ENCODE measurements at regions not wholly inside any gene's neighbourhood (a gene's known extent, or its start where the extent isn't known, plus 50 kb on each side); places are given as distances from the start of the nearest gene placed in this dataset.
"Not testable (repeated sequence)": the region's sequence is repeated elsewhere in the genome, so short reads cannot be mapped to it uniquely, and the experiment has no call there.

- H3K4me3 ChIP-seq (ENCODE audit: low read depth in 2 of 2, low read length in 1 of 2); H3K9ac ChIP-seq; H3K36me3 ChIP-seq (replicated peaks in 1 of 2; ENCODE audit: control insufficient read depth in 1 of 2, insufficient read depth in 2 of 2, low read length in 1 of 2); H3K9me2 ChIP-seq; H4K20me1 ChIP-seq (ENCODE audit: insufficient read depth); H3K27ac ChIP-seq (ENCODE audit: low read depth in 2 of 2, low read length in 1 of 2); DNase-seq; H3K4me2 ChIP-seq; H3K79me2 ChIP-seq (ENCODE audit: insufficient read depth); H3F3A ChIP-seq (replicated peaks; ENCODE audit: insufficient read depth); CTCF ChIA-PET; H3K4me1 ChIP-seq (ENCODE audit: control insufficient read depth in 1 of 2, insufficient read depth in 2 of 2, low read depth in 1 of 2, low read length in 1 of 2); H2AFZ ChIP-seq (ENCODE audit: low read depth); H3K9me3 ChIP-seq; H3K27me3 ChIP-seq (ENCODE audit: insufficient read depth); POLR2A ChIA-PET: not testable (repeated sequence)
These were observed 114.4 kb downstream of the KLRB1 start for GRCh38 chr12:9493325-9493724.

GRCh38 chr12:9481289-9481688 lies 126.4 kb downstream of the KLRB1 start:
- H3K27ac ChIP-seq (ENCODE audit: low read depth in 2 of 2, low read length in 1 of 2); POLR2A ChIA-PET; H3K9me2 ChIP-seq; H3K4me3 ChIP-seq (ENCODE audit: low read depth in 2 of 2, low read length in 1 of 2); H3K9ac ChIP-seq; DNase-seq; H3F3A ChIP-seq (replicated peaks; ENCODE audit: insufficient read depth); H3K4me2 ChIP-seq; H4K20me1 ChIP-seq (ENCODE audit: insufficient read depth); H3K4me1 ChIP-seq (ENCODE audit: control insufficient read depth in 1 of 2, insufficient read depth in 2 of 2, low read depth in 1 of 2, low read length in 1 of 2); H2AFZ ChIP-seq (ENCODE audit: low read depth); CTCF ChIA-PET; H3K27me3 ChIP-seq (ENCODE audit: insufficient read depth); H3K36me3 ChIP-seq (replicated peaks in 1 of 2; ENCODE audit: control insufficient read depth in 1 of 2, insufficient read depth in 2 of 2, low read length in 1 of 2); H3K9me3 ChIP-seq; H3K79me2 ChIP-seq (ENCODE audit: insufficient read depth): not testable (repeated sequence)
- WGBS (ENCODE audit: low lambda C conversion rate), result 58% methylated on average over 3 of the region's 3 CpGs

- H3K79me2 ChIP-seq (ENCODE audit: insufficient read depth); H3K4me3 ChIP-seq (ENCODE audit: low read depth in 2 of 2, low read length in 1 of 2); CTCF ChIA-PET; DNase-seq; H3K36me3 ChIP-seq (replicated peaks in 1 of 2; ENCODE audit: control insufficient read depth in 1 of 2, insufficient read depth in 2 of 2, low read length in 1 of 2); H3K9ac ChIP-seq; H3K4me2 ChIP-seq; H3K27me3 ChIP-seq (ENCODE audit: insufficient read depth); H3K27ac ChIP-seq (ENCODE audit: low read depth in 2 of 2, low read length in 1 of 2); POLR2A ChIA-PET; H3K9me3 ChIP-seq; H3K4me1 ChIP-seq (ENCODE audit: control insufficient read depth in 1 of 2, insufficient read depth in 2 of 2, low read depth in 1 of 2, low read length in 1 of 2); H4K20me1 ChIP-seq (ENCODE audit: insufficient read depth); H3K9me2 ChIP-seq; H2AFZ ChIP-seq (ENCODE audit: low read depth); H3F3A ChIP-seq (replicated peaks; ENCODE audit: insufficient read depth): not testable (repeated sequence)
- 71% methylated on average over 2 of the region's 2 CpGs for WGBS (ENCODE audit: low lambda C conversion rate)
These were observed 133.5 kb downstream of the KLRB1 start for GRCh38 chr12:9474197-9474596.

GRCh38 chr12:9473638-9474037 lies 134.1 kb downstream of the KLRB1 start:
- H3K27me3 ChIP-seq (ENCODE audit: insufficient read depth); H3K4me2 ChIP-seq; H3K9me3 ChIP-seq; H3K27ac ChIP-seq (ENCODE audit: low read depth in 2 of 2, low read length in 1 of 2); DNase-seq; H3K4me3 ChIP-seq (ENCODE audit: low read depth in 2 of 2, low read length in 1 of 2); H2AFZ ChIP-seq (ENCODE audit: low read depth); H3K79me2 ChIP-seq (ENCODE audit: insufficient read depth); POLR2A ChIA-PET; H3K9ac ChIP-seq; H3K9me2 ChIP-seq; CTCF ChIA-PET; H3F3A ChIP-seq (replicated peaks; ENCODE audit: insufficient read depth); H4K20me1 ChIP-seq (ENCODE audit: insufficient read depth); H3K4me1 ChIP-seq (ENCODE audit: control insufficient read depth in 1 of 2, insufficient read depth in 2 of 2, low read depth in 1 of 2, low read length in 1 of 2); H3K36me3 ChIP-seq (replicated peaks in 1 of 2; ENCODE audit: control insufficient read depth in 1 of 2, insufficient read depth in 2 of 2, low read length in 1 of 2): not testable (repeated sequence)
- WGBS (ENCODE audit: low lambda C conversion rate), result 82% methylated on average over 1 of the region's 1 CpG

- WGBS (ENCODE audit: low lambda C conversion rate), result 91% methylated on average over 8 of the region's 8 CpGs
- H3K4me3 ChIP-seq (ENCODE audit: low read depth in 2 of 2, low read length in 1 of 2); POLR2A ChIA-PET; DNase-seq; H3K9me2 ChIP-seq; H3K27me3 ChIP-seq (ENCODE audit: insufficient read depth); H3K9ac ChIP-seq; H3K9me3 ChIP-seq; H3K4me1 ChIP-seq (ENCODE audit: control insufficient read depth in 1 of 2, insufficient read depth in 2 of 2, low read depth in 1 of 2, low read length in 1 of 2); H3F3A ChIP-seq (replicated peaks; ENCODE audit: insufficient read depth); H2AFZ ChIP-seq (ENCODE audit: low read depth); CTCF ChIA-PET; H3K4me2 ChIP-seq; H3K79me2 ChIP-seq (ENCODE audit: insufficient read depth); H4K20me1 ChIP-seq (ENCODE audit: insufficient read depth); H3K27ac ChIP-seq (ENCODE audit: low read depth in 2 of 2, low read length in 1 of 2); H3K36me3 ChIP-seq (replicated peaks in 1 of 2; ENCODE audit: control insufficient read depth in 1 of 2, insufficient read depth in 2 of 2, low read length in 1 of 2): not testable (repeated sequence)
These were observed 136.2 kb downstream of the KLRB1 start for GRCh38 chr12:9471501-9471900.

GRCh38 chr12:9470367-9470766 lies 137.3 kb downstream of the KLRB1 start:
- H2AFZ ChIP-seq (ENCODE audit: low read depth); H3K4me2 ChIP-seq; H3K79me2 ChIP-seq (ENCODE audit: insufficient read depth); H3K4me1 ChIP-seq (ENCODE audit: control insufficient read depth in 1 of 2, insufficient read depth in 2 of 2, low read depth in 1 of 2, low read length in 1 of 2); H3F3A ChIP-seq (replicated peaks; ENCODE audit: insufficient read depth); H3K27ac ChIP-seq (ENCODE audit: low read depth in 2 of 2, low read length in 1 of 2); POLR2A ChIA-PET; H3K9me2 ChIP-seq; H3K27me3 ChIP-seq (ENCODE audit: insufficient read depth); H3K9me3 ChIP-seq; H3K9ac ChIP-seq; H3K36me3 ChIP-seq (replicated peaks in 1 of 2; ENCODE audit: control insufficient read depth in 1 of 2, insufficient read depth in 2 of 2, low read length in 1 of 2); H4K20me1 ChIP-seq (ENCODE audit: insufficient read depth); DNase-seq; H3K4me3 ChIP-seq (ENCODE audit: low read depth in 2 of 2, low read length in 1 of 2): not testable (repeated sequence)
- WGBS (ENCODE audit: low lambda C conversion rate), result 40% methylated on average over 1 of the region's 1 CpG
- CTCF ChIA-PET, result interaction anchor here (1.4 to 2.4 kb wide), 2 partner anchors 109 to 140 kb away, joined by 4 to 30 read pairs; no protein-coding TSS in a partner anchor

- H4K20me1 ChIP-seq (ENCODE audit: insufficient read depth); H3K27ac ChIP-seq (ENCODE audit: low read depth in 2 of 2, low read length in 1 of 2); H3K36me3 ChIP-seq (replicated peaks in 1 of 2; ENCODE audit: control insufficient read depth in 1 of 2, insufficient read depth in 2 of 2, low read length in 1 of 2); H3K27me3 ChIP-seq (ENCODE audit: insufficient read depth); POLR2A ChIA-PET; H3K9me2 ChIP-seq; H3K4me2 ChIP-seq; H3K9me3 ChIP-seq; H2AFZ ChIP-seq (ENCODE audit: low read depth); H3F3A ChIP-seq (replicated peaks; ENCODE audit: insufficient read depth); H3K79me2 ChIP-seq (ENCODE audit: insufficient read depth); H3K9ac ChIP-seq; H3K4me1 ChIP-seq (ENCODE audit: control insufficient read depth in 1 of 2, insufficient read depth in 2 of 2, low read depth in 1 of 2, low read length in 1 of 2); DNase-seq; H3K4me3 ChIP-seq (ENCODE audit: low read depth in 2 of 2, low read length in 1 of 2): not testable (repeated sequence)
- CTCF ChIA-PET, result interaction anchor here (0.8 to 2.4 kb wide), 7 partner anchors 21 to 140 kb away, joined by 3 to 30 read pairs (median 5); no protein-coding TSS in a partner anchor
- 40% methylated on average over 1 of the region's 1 CpG for WGBS (ENCODE audit: low lambda C conversion rate)
These were observed 137.8 kb downstream of the KLRB1 start for GRCh38 chr12:9469956-9470355.
